HG02798 (cell line): ENCODE measurements at regions not wholly inside any gene's neighbourhood (a gene's known extent, or its start where the extent isn't known, plus 50 kb on each side); places are given as distances from the start of the nearest gene placed in this dataset.

Experiments
- ATAC-seq: cut with Tn5 transposase; IDR thresholded peaks from one replicate; pipeline ENCODE4 v1.9.1; 2021; ENCODE audit warnings: mild to moderate bottlenecking; ENCODE audit not compliant: unreplicated experiment, poor library complexity

DNA sequence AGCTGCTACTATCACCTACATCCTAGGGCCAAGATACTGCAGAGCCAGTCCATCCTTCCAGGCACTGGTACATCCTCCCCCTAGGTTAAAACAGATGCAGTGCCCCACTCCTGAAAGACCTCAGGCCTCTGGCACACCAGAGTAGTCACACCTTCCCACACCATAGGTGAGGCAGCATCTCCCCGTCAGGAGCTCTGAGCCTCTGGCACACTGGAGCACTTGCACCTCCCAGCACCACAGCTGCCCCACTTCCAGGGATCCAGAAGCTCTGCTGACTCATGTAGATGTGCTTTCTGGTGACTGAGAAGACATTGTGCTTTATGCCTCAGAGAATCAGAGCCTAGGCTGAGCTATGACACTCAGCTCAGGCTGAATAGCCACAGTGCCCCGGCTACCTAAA, 138.4 kb upstream of the COL3A1 start:
- ATAC-seq: no peak

DNA sequence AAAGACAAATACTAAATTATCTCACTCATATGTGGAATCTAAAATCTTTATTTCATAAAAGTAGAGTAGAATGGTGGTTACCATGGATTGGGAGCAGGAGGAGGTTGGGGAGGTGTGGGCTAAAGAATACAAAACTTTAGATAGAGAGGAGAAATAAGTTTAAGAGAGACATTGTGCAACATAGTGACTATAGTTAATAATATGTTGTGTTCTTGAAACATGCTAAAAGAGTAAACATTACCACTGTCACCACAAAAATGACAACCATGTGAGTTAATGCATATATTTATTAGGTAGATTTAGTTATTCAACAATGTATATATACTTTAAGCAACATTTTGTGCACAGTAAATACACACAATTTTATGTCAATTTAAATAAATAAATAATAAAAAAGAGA, 128.5 kb upstream of the COL3A1 start:
- no peak for ATAC-seq

DNA sequence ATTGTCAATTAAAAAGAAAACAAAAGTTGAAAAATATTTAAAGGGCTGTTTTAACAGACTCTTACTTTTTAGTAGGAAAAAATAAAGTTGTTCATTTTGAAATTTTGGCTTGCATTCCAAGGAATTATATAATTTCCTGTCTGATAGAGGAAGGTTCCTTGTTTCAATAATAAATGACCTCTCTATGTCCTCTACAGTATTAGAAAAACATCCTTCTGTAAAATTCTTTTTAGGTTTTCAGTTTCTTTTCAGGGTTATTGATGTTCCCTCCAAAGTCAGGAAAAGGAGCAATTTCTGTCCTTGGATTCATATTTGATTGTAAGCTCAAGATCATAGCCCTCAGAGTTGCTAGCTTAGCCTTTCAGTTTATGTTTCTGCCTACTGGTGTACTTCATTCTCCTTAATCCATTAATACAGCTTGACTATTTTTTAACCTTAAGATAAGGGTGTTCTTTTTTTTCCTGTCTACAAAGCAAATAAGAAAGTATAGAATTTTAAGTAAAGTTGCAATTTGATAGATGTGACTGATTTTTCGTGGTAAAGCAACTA, 125.2 kb upstream of the COL3A1 start:
- ATAC-seq: no peak

DNA sequence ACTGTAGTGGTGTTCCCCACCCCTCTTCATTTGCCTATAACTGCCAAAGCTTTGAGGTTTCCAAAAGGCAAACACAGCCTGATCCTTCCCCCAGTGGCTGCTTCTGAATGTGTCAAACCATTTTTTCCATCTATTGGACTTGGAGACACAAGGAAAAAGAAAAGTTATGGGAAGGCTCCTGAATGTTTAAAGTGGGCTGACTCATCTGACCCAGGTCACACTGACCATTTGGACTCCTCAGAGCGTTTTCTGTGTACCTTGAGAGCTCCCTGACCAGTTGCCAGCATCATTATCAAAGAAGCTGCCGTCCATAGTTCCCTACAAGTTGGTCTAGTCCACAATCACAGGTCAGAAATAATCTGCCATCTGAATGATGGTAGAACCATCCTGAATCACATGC, 123.4 kb upstream of the COL3A1 start:
- no peak for ATAC-seq

DNA sequence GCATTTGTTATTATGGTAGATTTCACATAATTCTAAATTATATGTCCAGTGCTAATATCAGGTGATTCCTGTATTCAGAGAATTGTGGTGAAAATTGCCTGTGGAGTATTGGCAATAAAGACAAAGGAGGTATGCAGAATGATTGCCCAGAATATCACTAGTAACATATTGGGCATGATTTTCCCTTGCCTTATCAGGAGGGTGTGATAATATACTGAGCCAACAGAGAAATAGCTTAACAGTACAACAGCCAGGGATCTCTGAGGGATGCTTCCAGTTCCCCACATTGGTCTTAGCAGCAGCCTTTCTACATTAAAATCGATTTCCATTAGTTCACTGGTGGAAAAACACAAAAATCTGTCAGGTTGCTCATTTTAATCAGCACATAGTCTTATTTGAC, 122.9 kb upstream of the COL3A1 start:
- ATAC-seq: no peak

DNA sequence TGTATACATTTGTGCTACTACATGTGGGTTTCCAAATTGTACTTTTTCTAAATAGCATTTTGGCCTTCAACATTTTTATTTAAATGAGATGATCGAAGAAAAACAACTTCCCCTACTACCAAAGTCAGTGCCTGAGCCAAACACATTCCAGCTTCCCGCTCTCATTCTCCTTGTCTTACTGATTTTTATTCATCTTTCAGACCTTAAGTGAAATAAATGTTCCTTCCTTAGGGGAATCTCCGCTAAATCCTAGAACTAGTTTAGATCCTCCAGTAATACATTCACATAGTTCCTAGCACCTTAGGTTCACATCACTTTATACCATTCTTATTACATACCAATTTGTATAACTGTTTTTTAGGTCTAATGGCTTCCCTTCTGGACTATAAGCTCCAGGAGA, 122.3 kb upstream of the COL3A1 start:
- ATAC-seq: no peak

DNA sequence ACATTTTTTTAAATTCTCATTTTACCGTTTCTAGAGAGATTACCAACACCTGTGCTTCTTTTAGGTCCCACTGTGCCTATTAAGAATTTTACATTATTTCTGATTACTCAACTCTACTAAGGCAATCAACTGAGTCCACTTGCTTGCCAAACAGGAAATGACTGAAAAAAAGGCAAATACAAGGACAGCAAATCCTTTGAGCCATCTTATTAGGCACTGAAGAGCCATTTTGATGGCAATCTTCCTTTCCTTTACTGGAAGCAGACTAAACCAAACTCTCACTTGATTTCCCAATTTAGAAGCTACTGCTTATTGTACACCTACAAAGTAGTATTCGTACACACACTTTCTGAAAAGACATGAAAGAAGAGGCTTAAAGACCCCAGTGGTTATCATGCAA, 121.4 kb upstream of the COL3A1 start:
- no peak for ATAC-seq

DNA sequence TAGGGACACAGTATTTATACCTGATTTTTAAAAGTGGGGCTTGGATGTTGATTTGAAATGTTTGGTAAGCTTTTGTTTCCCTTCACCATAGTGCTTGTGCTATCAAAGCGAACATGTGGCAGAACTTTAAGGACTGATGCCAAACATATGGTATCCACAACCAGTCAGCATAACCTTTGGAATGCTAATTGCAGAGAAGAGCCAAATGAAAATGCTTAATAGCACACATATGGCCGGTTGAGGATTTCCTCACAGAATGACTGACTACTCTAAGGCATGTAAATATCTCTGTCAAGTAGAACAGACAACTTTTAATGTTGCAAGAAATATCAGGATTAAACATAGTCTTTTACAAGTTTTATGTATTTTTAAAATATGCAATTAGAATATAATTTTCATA, 120.9 kb upstream of the COL3A1 start:
- no peak for ATAC-seq

DNA sequence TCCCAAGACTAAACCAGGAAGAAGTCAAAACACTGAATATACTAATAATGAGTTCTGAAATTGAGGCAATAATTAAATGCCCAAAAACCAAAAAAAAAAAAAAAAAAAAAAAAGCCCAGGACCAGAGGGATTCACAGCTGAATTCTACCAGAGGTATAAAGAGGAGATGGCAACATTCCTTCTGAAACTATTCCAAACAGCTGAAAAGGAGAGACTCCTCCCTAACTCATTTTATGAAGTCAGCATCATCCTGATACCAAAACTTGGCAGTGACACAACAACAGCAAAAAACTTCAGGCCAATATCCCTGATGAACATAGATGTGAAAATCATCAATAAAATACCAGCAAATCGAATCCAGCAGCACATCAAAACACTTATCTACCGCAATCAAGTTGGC, 108.5 kb upstream of the COL3A1 start:
- ATAC-seq: no peak

DNA sequence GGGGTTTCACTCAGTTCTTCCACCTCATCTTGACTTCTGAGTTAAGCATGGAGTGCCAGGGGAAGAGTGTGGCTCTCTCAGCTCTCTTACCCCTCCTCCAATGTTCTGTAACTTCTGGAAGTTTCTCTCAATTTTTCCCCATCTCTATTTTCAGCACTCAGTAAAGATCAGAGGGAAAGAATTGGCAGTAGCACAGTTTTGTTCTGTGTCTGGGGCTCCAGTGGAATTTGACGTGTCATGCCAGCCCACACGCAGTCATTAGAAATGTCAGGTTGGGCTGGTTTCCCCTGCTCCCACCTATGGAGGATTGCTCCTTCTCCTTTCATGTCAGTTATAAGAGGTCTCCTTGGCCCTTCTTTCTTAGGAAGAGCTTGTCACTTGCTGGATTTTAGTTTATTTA, 104.6 kb upstream of the COL3A1 start:
- ATAC-seq: no peak

DNA sequence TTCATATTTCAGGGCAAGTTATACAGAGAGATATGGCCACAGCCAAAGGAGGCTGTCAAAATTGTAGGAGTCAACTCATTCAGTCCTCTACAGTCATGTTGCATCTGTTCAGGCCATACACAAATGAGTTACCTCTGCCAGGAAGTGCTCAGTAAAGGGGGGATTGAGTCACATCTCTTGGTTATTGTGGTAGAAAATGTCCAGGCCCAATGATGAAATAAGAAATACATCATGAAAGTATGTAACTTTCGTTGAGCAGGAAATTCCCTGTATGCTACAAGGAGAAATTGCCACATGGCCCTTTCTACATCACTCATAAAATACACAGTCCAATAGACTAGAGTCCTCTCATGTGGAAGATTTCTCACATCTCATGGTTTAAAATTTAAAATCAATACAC, 103.9 kb upstream of the COL3A1 start:
- no peak for ATAC-seq

DNA sequence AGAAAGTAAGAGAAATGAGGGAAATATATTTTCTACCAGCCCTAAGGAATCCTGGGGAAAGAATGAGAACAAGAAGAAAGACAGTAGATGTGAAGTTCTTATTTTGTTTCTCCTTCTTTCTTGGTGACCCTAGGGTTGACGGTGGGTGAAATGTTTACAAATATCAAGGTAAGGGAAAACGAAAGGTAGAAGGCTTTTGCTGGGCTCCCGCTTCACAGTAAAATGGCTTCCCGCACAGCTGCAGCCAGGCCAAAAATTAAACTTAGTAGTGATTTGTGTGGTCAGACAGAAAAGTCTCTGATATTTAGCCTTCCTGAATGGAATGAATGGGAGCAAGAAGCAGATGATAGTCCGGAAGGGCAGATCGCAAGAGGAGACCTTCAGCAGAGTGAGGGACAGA, 99.1 kb upstream of the COL3A1 start:
- no peak for ATAC-seq

DNA sequence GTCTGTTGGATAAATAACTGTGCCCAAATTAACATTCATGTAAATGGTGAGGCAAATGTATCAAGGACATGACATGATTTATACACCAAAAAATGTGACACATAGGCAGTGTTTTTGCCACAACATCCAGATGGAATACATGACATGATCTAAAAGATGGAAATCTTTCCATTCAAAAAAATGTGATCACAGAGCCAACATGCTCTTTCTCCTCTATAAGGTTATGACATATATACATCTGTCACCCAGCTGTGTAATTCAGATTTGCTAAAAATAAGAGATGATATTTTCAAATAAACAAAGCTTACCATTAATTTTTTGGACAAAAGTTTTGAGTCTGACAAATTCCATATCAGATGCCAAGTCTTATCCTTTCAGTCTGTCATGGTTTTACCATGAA, 95.5 kb upstream of the COL3A1 start:
- no peak for ATAC-seq

DNA sequence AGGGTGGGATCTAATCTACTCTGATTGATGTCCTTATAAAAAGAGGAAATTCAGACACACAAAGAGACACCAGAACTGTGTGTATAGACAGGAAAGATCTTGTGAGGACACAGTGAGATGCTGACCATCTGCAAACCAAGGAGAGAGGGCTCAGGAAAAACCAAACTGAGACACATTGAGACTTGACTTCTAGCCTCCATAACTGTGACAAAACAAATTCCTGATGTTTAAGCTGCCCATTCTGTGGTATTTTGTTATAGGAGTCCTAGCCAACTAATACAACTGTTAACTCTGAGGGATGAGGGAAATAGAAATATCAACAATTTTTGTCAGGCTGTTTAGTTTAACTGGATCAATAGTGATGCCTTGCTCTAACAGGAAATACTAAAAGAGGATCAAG, 93.4 kb upstream of the COL3A1 start:
- no peak for ATAC-seq

DNA sequence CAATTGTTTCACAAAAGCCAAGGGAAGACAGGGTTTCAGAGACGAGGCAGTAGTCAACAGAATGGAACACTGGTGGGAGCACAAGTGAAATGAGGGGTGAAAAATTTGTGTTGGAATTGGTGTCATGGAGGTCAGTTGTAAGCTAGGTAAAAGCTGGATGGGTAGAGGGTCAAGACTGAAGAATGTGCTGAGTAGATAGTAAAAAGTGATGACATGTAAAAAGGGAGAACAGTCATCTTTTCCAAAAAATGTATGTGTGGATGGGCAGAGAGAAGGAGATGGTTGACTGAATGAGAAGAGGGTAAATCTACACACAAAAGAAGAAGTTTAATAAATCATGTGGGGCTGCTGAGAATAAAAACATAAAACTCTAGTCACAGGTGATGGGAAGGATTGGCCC, 92.7 kb upstream of the COL3A1 start:
- ATAC-seq: no peak

DNA sequence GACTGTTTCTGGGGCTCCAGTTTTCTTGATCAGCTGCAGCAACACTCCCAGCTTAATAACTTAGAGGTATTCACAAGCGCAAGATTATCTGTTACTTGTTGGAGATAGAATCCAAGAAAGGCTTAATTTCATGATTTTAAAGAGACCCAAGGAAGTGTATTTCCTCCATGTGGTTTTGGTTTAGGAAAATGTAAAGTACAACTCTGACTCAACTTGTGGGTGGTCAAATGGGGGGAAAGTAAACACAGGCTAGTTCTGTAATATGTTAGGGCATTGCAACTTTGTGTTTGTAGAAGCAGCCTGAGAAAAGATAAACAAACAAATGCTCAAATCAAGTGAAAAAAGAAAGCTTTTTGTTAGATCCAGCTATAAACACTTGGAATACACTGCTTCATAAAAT, 90.1 kb upstream of the COL3A1 start:
- no peak for ATAC-seq

DNA sequence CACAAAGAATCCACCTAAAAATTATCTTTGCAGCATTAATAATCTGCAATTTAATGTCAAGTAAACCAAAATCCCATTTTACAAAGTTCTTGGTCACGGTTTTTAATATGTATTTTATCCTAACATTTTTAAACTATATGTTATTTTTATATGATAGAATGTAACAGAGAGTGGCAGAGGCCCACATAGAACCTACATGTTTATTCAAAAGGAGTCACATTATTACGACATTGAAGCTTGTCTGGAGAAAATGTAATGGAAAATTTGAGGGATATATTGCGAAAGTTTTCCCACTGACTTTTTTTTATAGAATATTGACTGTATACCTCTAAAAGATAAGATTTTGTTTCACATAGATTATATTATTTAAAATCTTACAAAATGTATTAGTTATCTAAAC, 89.7 kb upstream of the COL3A1 start:
- no peak for ATAC-seq

DNA sequence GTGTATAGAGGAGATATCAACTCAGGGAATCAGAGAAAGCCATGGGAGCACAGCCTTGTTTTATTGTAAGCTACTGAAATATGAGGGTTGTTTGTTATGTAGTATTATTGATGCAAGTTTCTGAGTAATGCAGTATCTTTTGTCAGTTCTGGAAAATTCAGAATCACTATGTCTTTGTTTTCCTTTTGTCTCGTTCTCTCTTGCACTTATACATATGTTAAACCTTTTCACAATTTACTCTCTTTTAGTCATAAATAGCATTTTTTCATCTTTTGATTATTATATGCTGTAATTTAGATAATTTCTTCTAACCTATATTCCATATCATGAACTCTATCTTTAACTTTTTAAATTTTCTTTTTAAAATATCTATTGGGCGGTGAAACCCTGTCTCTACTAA, 85.0 kb upstream of the COL3A1 start:
- ATAC-seq: no peak

DNA sequence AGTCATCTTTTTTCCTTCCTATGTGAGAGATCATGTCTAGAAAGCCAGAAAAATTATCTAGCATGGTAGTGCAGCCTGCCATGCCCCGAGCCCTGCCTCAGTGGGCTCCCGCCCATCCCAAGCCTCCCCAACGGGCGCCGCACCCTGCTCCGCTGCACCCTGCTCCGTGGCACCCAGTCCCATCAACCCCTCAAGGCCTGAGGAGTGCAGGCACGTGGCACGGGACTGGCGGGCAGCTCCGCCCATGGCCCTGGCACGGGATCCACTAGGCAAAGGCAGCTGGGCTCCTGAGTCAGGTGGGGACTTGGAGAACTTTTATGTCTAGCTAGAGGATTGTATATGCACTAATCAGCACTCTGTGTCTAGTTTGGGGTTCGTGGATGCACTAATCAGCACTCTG, 83.4 kb upstream of the COL3A1 start:
- ATAC-seq: no peak

DNA sequence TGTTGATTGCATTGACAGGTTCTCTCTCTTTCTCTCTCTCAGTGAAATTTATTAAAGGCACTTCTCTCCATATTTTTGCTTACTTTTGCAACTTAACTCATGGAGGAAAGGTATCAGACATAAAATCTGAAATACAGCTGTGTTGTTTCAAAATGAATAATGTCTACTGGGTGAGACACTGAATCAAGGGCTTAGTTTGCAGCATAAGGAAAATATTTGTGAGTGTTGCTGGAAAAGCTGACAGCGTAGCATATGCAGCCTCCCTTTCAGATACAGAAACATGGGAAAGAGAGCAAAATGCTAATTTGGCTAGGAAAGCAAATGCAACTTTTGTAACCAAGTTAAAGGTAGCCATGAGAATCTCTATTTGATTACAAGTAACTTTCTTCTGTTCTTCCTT, 81.5 kb upstream of the COL3A1 start:
- ATAC-seq: no peak

DNA sequence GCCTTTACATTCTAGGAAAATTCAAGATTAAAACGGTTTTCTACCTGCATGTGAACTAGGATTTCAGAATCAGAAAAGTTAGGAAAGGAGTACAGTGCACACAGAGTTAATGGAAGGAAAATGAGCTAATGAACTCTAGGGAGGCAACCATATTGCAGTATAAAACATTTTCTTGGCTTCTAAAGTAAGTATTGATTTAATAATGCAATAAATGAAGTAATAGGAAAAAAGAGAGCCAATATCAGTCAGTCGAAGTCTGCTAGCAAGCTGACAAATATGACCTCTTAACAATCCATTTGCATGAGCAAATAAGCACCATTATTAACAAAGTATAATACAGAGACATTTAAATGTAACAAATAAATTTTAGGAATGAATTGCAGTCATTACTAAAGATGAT, 80.2 kb upstream of the COL3A1 start:
- ATAC-seq: no peak

DNA sequence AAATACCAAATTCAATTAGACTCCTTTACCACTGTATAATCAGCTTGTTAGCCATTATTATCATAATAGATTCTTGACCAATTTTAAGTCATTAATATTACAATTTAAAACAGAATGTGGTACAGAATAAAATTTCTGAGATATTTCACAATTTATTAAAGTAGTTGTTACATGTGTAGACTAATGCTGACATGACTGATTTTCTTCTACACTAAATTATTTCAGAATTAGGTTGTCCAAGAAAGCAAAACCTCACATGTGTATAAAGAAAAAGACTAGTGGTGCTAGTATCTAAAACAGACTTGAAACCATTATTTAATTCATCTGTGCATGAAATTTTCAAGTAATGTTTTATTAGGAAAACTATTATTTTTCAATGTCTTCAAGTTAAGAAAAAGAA, 79.2 kb upstream of the COL3A1 start:
- no peak for ATAC-seq

DNA sequence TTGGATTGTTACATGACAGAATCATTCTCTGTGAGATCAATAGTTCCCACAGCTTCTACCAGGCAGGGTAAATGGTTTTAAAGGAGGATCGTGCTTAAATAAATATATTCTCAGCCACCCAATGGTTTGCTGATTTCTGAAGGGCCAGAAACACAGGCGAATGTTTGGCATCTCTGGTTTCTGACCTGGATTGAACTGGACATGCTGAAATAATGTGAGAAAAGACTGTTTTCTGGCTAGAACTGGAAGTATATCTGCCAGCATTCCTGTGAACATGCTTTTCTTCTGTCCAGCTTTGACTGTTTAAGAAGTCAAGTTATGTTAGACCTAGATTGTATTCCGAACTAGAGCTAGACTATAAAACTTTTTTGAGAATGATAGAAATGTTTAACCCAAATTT, 77.1 kb upstream of the COL3A1 start:
- ATAC-seq: no peak
